ENCODE measurements at regions not wholly inside any gene's neighbourhood (a gene's known extent, or its start where the extent isn't known, plus 50 kb on each side); places are given as distances from the start of the nearest gene placed in this dataset.

DNA sequence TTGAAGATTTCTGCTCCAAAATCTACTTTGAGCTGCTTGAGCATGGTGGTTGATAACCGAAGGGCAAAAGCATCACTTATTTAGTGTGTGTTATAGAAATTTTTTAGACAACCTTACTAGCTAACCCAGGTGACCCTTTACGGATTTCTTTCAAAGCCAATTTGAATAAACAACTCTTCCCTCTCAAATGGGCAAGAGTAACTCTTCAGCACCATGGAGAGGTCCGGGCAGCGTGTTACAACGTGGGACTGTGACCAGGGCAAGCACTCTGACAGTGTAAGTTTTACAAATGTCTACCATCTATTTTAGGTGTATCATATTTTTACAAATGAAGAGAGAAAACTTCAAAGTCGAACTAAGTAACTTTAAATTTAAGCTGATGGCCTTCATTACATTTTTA, 471.8 kb downstream of the MFSD1 start:
- Histone ChIP-seq H2AFZ (ENCODE audit: low read depth, low read length) (no peak overlapping the region), H3K36me3 (ENCODE audit: control insufficient read depth, insufficient read depth, low read length) (no peaks in the 10 kb centered on the region), H4K20me1 (replicated peaks; ENCODE audit: control insufficient read depth, insufficient read depth, low read length) (no peaks in the 10 kb centered on the region), H3K27me3 (ENCODE audit: control insufficient read depth in 2 of 2, insufficient read depth in 2 of 2, low read length in 2 of 2) (no peaks in the 10 kb centered on the region), H3K9ac (ENCODE audit: insufficient read depth in 1 of 2, low read depth in 2 of 2, low read length in 2 of 2) (no peak overlapping the region), H3K27ac (ENCODE audit: extremely low read depth, low read depth, low read length) (no peak overlapping the region), H3K4me2 (ENCODE audit: insufficient read depth, low read length) (no peak overlapping the region), H3K4me3 (no peak overlapping the region), H3K9me1 (ENCODE audit: control insufficient read depth, insufficient read depth, low read length) (no peaks in the 10 kb centered on the region), H3K79me2 (ENCODE audit: control insufficient read depth, insufficient read depth, low read length) (no peaks in the 10 kb centered on the region), H3K4me1 (replicated peaks in 1 of 2; ENCODE audit: control insufficient read depth in 2 of 2, insufficient read depth in 2 of 2, low read length in 2 of 2) (no peaks in the 10 kb centered on the region), H3K9me3 (replicated peaks; ENCODE audit: control insufficient read depth, insufficient read depth, low read depth, low read length) (no peaks in the 10 kb centered on the region)
- 0% methylated on average over 6 of the region's 6 CpGs for WGBS (ENCODE audit: insufficient coverage, low coverage, missing lambda C conversion rate)
- ChIA-PET CTCF (ENCODE audit: low intra/inter-chr PET ratio) (no interaction called here), POLR2A (no interaction called here)
- BruUV-seq (replicated peaks) = no TSS peak
- FAIRE-seq (no peak), ATAC-seq (no peak), DNase-seq (ENCODE audit: extremely low read depth in 1 of 4, low spot score in 3 of 4) (peak in 1 of 4 experiments; percentile 12)
- in situ Hi-C loops (cut with MboI) = no loop called here
- TF ChIP-seq, protein P1, sequence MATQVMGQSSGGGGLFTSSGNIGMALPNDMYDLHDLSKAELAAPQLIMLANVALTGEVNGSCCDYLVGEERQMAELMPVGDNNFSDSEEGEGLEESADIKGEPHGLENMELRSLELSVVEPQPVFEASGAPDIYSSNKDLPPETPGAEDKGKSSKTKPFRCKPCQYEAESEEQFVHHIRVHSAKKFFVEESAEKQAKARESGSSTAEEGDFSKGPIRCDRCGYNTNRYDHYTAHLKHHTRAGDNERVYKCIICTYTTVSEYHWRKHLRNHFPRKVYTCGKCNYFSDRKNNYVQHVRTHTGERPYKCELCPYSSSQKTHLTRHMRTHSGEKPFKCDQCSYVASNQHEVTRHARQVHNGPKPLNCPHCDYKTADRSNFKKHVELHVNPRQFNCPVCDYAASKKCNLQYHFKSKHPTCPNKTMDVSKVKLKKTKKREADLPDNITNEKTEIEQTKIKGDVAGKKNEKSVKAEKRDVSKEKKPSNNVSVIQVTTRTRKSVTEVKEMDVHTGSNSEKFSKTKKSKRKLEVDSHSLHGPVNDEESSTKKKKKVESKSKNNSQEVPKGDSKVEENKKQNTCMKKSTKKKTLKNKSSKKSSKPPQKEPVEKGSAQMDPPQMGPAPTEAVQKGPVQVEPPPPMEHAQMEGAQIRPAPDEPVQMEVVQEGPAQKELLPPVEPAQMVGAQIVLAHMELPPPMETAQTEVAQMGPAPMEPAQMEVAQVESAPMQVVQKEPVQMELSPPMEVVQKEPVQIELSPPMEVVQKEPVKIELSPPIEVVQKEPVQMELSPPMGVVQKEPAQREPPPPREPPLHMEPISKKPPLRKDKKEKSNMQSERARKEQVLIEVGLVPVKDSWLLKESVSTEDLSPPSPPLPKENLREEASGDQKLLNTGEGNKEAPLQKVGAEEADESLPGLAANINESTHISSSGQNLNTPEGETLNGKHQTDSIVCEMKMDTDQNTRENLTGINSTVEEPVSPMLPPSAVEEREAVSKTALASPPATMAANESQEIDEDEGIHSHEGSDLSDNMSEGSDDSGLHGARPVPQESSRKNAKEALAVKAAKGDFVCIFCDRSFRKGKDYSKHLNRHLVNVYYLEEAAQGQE (IDR thresholded peaks at IDR 0.05; ENCODE audit: borderline replicate concordance) = peak; percentile 89
- TF ChIP-seq, protein P1 (CRISPR knock-in tag; IDR thresholded peaks at IDR 0.05; ENCODE audit: low read depth) = peak; percentile 85
- TF ChIP-seq EHMT2 (IDR thresholded peaks at IDR 0.05) (peak; percentile 69), E4F1 (CRISPR knock-in tag; IDR thresholded peaks at IDR 0.05; ENCODE audit: borderline replicate concordance) (no peak), MYNN (IDR thresholded peaks at IDR 0.05) (no peak), MYNN (CRISPR knock-in tag; IDR thresholded peaks at IDR 0.05) (no peak), PRPF4 (IDR thresholded peaks at IDR 0.05; ENCODE audit: insufficient read depth, low read depth, low read length, poor library complexity, severe bottlenecking) (no peak), CHCHD3 (CRISPR knock-in tag; IDR thresholded peaks at IDR 0.05) (no peak), TGIF2 (CRISPR knock-in tag; IDR thresholded peaks at IDR 0.05) (no peak), CHD2 (IDR thresholded peaks at IDR 0.05; ENCODE audit: low read depth, low read length) (no peak)
- intact Hi-C loops (cut with micrococcal nuclease) = no loop called here
